ENCODE measurements at regions not wholly inside any gene's neighbourhood (a gene's known extent, or its start where the extent isn't known, plus 50 kb on each side); places are given as distances from the start of the nearest gene placed in this dataset.
"Not testable (repeated sequence)": the region's sequence is repeated elsewhere in the genome, so short reads cannot be mapped to it uniquely, and the experiment has no call there.

DNA sequence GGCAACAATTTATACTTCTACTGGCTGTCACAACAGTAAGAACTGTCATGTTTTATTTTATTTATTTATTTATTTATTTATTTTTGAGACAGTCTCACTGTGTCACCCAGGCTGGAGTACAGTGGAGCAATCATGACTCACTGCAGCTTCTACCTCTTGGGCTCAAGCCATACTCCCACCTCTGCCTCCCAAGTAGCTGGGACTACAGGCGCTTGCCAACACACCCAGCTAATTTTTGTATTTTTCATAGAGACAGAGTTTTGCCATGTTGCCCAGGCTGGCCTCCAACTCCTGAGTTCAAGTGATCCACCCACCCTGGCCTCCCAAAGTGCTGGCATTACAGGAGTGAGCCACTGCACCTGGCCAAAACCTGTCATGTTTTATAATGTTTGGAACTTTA lies 255.1 kb upstream of the DUSP10 start:
- not testable (repeated sequence) for DNase-seq (ENCODE audit: low spot score)

DNA sequence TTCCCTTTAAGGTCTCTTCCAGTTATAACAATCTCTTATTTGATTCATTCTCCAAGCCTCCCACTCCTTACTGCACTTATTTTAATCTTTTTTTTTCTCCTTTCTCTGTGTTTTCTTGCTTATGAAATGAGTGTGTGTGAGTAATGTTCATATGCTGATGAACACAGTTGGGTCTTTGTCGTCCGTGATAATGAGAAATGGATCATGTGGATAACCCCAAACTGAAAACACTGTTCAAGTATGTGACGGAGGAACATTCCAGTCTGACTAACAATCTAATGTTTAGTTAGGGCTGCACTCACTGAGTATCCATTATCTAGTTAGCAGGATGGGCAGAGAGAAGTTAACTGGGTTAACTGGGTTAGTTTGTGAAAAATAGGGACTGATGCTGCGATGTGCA lies 253.1 kb upstream of the DUSP10 start:
- DNase-seq (ENCODE audit: low spot score) = peak; percentile 65

- DNase-seq (ENCODE audit: low spot score) = no peak
These were observed 252.4 kb upstream of the DUSP10 start for GRCh38 chr1:221994274-221994698.

DNA sequence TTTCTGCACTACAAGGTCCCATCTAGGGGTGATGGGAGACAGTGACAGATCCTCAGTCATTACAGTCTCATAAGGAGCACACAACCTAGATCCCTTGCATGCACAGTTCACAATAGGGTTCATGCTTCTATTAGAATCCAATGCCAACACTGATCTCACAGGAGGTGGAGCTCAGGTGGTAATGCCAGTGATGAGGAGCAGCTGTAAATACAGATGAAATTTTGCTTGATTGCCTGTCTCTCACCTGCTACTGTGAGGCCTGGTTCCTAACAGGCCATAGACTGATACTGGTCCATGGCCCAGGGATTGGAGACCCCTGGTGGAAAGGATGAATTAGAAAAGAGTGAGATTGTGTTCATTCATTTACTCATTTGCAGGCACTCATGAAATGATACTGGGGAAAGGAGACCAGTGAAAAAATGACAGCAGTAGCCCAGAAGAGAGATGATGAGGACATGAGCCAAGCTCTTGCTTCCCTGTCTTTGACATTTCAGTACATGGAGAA lies 251.6 kb upstream of the DUSP10 start:
- DNase-seq (ENCODE audit: low spot score) = no peak

DNA sequence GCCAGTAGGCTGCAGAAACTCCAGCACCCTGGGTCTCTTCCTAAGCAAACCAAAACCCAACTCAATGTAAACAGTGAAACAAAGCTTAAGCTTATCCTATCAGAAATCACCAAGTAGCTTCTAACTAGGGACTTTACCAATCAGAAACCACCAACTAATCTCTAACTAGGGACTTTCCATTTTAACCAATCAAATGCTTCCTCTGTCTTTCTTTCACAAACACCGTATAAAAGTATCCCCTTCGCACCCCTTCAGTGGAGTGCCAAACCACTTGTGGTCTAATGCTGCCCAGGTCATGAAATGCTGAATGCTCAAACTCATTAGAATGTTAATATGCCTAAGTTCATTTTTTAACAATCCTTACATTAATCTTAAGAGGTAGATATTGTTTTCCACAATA lies 250.5 kb upstream of the DUSP10 start:
- DNase-seq (ENCODE audit: low spot score) = no peak

GRCh38 chr1:221991221-221991620 lies 249.3 kb upstream of the DUSP10 start:
- no peak for DNase-seq (ENCODE audit: low spot score)

DNA sequence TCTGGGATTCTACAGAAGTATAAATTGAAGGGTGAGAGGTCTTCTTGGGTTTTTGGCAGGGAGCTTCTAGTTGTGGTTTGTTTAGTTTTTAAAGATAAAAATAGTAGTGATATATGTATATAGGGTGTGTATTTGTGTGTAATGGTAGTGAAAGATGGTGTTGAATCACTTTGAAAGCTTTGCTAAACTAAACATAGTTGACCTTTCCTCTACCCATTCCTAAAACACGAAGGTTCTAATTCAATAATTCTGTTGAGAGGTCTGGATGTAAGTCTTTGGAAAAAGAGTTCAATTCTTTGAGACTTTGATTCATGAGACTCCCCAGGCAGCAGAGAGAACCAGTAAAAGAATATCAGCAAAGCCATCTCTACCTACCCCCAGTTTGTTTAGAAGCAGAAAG lies 247.9 kb upstream of the DUSP10 start:
- no peak for DNase-seq (ENCODE audit: low spot score)

DNA sequence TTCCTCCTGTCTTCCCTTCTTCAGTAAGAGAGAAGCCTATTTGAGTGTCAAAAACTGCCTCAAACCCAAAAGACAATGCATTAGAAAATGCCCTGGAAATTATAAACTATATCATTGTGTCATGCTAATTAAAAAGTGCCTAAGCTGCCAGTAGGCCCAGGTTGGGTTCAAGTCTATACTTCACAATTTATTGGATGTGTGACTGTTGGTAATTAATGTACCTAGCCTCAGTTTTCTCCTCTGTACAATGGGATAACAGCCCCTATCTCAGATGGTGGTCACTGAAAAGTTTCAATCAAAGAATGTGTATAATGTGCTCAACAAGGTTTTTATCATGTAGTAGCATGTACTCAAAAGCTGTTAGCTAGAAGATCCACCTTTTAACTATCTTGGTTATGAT lies 246.9 kb upstream of the DUSP10 start:
- DNase-seq (ENCODE audit: low spot score) = no peak

DNA sequence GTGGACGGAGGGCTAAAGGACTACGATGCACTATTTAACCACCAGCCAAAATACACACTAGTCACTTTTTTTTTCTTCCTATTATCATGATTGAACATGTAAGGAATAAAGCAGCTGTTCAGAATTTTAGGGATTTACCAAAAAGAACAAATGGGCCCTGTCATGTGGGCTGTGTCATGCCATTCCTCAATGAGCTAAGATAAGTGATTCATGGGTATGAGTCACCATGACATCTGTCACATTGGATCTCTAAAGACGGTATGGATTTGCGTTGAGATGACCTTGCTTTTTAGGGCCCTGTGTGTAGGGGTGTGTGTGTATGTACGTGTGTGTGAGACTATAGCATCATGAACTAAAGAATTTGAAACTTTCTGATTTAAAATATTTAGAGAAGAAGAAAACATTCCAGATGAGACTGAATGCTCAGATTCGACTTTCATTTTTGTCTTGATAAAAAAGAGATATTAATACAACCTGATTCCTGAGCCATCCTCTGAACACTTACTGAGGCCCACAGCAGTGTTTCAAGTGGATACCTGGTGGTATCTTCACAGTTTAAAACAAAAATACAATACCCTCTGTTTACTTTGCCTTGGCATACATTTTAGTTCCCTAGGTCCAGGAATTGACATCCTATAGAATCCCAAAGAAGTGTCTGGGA lies 246.1 kb upstream of the DUSP10 start:
- no peak for DNase-seq (ENCODE audit: low spot score)

GRCh38 chr1:221983444-221983843 lies 241.6 kb upstream of the DUSP10 start:
- DNase-seq (ENCODE audit: low spot score) = no peak

DNA sequence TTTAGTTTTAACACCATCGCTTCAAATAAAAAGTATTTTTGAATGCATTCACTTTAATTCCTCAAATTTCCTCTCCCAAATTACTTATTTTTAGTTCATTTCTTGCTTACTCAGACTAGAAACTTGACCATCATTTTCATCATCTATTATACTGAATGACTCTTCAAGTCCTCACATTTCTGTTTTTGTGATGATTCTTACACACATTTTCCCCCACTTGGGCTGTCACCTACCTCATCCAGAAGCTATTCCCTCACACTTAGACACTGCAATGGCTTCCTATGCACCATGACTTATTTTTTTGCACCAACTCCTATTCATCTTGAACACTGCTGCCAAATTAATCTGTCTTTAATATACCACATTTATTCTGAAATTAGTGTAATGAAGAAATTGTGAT lies 239.6 kb upstream of the DUSP10 start:
- DNase-seq (ENCODE audit: low spot score) = no peak

DNA sequence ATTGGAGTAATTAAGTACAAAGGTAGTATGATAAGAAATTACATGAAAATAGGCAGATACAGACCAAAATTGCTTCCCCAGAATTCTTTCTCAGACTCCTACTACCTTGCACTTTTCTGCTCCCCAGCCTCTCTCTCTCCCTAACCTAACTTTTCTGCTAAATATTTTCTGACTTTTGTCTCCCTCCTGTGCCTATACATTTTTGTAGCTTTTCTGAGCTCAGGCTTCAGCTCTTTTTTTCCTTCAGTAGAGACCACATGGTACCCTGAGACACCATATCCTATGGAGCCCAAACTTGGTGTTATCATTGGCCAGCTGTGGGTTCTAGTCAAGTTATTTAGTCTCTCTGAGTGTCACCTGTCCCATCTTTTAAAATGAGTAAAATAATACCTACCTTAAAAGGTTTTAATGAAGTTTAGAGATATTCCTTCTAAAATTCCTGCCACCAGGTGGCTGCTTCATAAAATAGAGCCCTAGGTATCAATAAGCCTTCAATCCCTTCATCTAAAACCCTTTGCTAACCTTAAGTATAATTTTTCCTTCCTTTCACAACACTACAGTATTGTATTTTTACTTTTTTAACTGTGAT lies 237.6 kb upstream of the DUSP10 start:
- DNase-seq (ENCODE audit: low spot score) = no peak

- not testable (repeated sequence) for DNase-seq (ENCODE audit: low spot score)
These were observed 236.9 kb upstream of the DUSP10 start for GRCh38 chr1:221978631-221979334.

GRCh38 chr1:221973787-221974186 lies 231.9 kb upstream of the DUSP10 start:
- not testable (repeated sequence) for DNase-seq (ENCODE audit: low spot score)

- no peak for DNase-seq (ENCODE audit: low spot score)
These were observed 230.7 kb upstream of the DUSP10 start for GRCh38 chr1:221972276-221973235.

DNA sequence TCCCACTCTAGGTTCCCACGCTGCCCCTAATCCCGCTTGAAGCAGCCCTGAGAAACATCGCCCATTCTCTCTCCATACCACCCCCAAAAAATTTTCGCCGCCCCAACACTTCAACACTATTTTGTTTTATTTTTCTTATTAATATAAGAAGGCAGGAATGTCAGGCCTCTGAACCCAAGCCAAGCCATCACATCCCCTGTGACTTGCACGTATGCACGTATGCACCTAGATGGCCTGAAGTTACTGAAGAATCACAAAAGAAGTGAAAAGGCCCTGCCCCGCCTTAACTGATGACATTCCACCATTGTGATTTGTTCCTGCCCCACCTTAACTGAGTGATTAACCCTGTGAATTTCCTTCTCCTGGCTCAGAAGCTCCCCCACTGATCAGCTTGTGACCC lies 229.1 kb upstream of the DUSP10 start:
- DNase-seq (ENCODE audit: low spot score) = not testable (repeated sequence)

DNA sequence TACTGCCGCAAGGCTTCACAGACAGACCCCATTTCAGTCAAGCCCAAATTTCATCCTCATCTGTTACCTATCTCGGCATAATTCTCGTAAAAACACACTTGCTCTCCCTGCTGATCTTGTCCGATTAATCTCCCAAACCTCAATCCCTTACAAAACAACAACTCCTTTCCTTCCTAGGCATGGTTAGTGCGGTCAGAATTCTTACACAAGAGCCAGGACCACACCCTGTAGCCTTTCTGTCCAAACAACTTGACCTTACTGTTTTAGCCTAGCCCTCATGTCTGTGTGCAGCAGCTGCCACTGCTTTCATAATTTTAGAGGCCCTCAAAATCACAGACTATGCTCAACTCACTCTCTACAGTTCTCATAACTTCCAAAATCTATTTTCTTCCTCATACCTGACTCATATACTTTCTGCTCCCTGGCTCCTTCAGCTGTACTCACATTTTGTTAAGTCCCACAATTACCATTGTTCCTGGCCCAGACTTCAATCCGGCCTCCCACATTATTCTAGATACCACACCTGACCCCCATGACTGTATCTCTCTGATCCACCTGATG lies 227.5 kb upstream of the DUSP10 start:
- not testable (repeated sequence) for DNase-seq (ENCODE audit: low spot score)

- not testable (repeated sequence) for DNase-seq (ENCODE audit: low spot score)
These were observed 225.6 kb upstream of the DUSP10 start for GRCh38 chr1:221967538-221967937.

GRCh38 chr1:221966888-221967287 lies 225.0 kb upstream of the DUSP10 start:
- DNase-seq (ENCODE audit: low spot score) = not testable (repeated sequence)

- not testable (repeated sequence) for DNase-seq (ENCODE audit: low spot score)
These were observed 224.0 kb upstream of the DUSP10 start for GRCh38 chr1:221965891-221966290.

DNA sequence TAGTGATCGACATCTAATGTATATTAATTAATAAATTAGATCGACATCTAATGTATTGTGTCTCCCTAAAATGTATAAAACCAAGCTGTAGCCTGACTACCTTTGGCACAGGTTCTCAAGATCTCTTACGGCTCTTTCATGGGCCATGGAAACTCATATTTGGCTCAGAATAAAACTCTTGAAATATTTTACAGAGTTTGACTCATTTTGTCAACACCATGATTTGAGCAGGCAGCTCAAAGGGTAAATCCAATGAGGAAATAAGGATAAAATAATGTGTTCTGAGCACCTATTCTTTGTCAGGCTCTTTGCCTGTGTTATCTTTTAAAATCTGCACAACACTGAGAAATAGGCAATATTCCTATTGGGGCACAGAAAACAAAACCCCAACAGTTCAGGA lies 223.4 kb upstream of the DUSP10 start:
- no peak for DNase-seq (ENCODE audit: low spot score)

- DNase-seq (ENCODE audit: low spot score) = no peak
These were observed 221.9 kb upstream of the DUSP10 start for GRCh38 chr1:221963742-221964141.
